HFF-Myc (cell line): ENCODE measurements at regions not wholly inside any gene's neighbourhood (a gene's known extent, or its start where the extent isn't known, plus 50 kb on each side); places are given as distances from the start of the nearest gene placed in this dataset.

Source experiments
- DNase-seq: peaks from one replicate; pipeline ENCODE4 v3.0.0-alpha.2; 2011; ENCODE audit warnings: low read depth; ENCODE audit errors: extremely low read depth
- H3K4me3 ChIP-seq: replicated peaks from 2 replicates; pipeline ENCODE4 v1.5.1; 2011; ENCODE audit warnings: low read depth, mild to moderate bottlenecking, control low read depth, low read length
- CTCF ChIP-seq: IDR thresholded peaks from 2 replicates; pipeline ENCODE4 v1.5.1; 2012; ENCODE audit warnings: mild to moderate bottlenecking, low read depth, low read length, control low read depth; ENCODE audit errors: missing control alignments

GRCh38 chrX:39661116-39661907, 436.4 kb downstream of the BCOR start:
- TF ChIP-seq CTCF, result no peak
- no peak overlapping the region for H3K4me3 ChIP-seq
- no peak for DNase-seq

GRCh38 chrX:39665830-39666518, 431.8 kb downstream of the BCOR start:
- no peak for DNase-seq
- H3K4me3 ChIP-seq, result no peak overlapping the region
- TF ChIP-seq CTCF, result no peak

DNA sequence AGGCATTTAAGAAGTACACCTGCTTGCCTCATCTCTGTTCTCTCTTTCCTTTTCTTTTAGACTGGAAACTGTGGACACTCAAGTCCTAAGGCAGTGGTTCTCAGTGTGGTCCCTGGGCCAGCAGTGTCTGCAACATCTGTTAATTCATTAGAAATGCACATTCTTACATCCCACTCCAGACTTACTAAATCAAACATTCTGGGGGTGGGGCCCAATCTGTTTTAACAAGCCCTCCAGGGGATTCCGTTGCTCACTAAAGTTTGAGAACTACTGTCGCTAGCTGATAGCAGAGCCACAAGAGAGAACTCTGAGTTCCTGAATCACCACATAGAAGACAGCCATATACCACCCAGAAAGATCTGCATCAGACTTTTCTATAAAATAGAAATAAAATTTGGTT, 430.6 kb downstream of the BCOR start:
- DNase-seq, result no peak
- no peak for TF ChIP-seq CTCF
- no peak overlapping the region for H3K4me3 ChIP-seq

GRCh38 chrX:39667736-39668482, 429.8 kb downstream of the BCOR start:
- H3K4me3 ChIP-seq, result no peak overlapping the region
- no peak for DNase-seq
- no peak for TF ChIP-seq CTCF

GRCh38 chrX:39669668-39670067, 428.1 kb downstream of the BCOR start:
- no peak for TF ChIP-seq CTCF
- no peak overlapping the region for H3K4me3 ChIP-seq
- DNase-seq, result no peak

DNA sequence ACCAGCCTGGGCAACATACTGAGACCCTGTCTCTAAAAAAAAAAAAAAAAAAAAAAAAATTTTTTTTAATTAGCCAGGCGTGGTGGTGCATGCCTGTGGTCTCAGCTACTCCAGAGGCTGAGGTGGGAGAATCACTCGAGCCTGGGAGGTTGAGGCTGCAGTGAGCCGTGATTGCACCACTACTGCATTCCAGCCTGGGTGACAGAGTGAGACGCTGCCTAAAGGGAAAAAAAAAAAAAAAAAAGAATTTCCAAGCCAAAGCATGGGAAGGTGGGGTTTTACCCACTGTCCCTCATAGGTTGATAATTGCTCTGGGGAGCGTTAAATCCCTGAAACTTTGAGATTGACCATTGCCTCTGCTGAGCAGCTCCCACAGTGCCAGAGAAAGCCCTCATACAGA, 427.5 kb downstream of the BCOR start:
- H3K4me3 ChIP-seq, result no peak overlapping the region
- no peak for TF ChIP-seq CTCF
- DNase-seq, result no peak
